K562 (cell line): ENCODE measurements at regions not wholly inside any gene's neighbourhood (a gene's known extent, or its start where the extent isn't known, plus 50 kb on each side); places are given as distances from the start of the nearest gene placed in this dataset.

Experiments used
- AFF4 ChIP-seq: sonication (generic); formaldehyde crosslinking; IDR thresholded peaks from 2 replicates; pipeline ENCODE4 v1.8.0; 2023; ENCODE audit warnings: mild to moderate bottlenecking, missing genetic modification reagents
- CCAR2 ChIP-seq: fragments of 200-400 bp; formaldehyde crosslinking; IDR thresholded peaks from 2 replicates; pipeline ENCODE4 v1.6.1; 2017; ENCODE audit warnings: mild to moderate bottlenecking, low read depth, low read length
- ETV5 ChIP-seq: sonication (generic); formaldehyde crosslinking; IDR thresholded peaks from 2 replicates; pipeline ENCODE4 v1.4.0; 2020; ENCODE audit warnings: low read depth, mild to moderate bottlenecking, missing genetic modification reagents
- HCFC1 ChIP-seq: IDR thresholded peaks from 2 replicates; pipeline ENCODE4 v1.6.1; 2012; ENCODE audit warnings: low read depth, low read length, improper control_type of control experiment
- HDAC8 ChIP-seq: fragments of 450-650 bp; IDR thresholded peaks from 2 replicates; pipeline ENCODE4 v1.6.1; 2016; ENCODE audit warnings: mild to moderate bottlenecking, missing genetic modification characterization, moderate library complexity, missing compliant biosample characterization
- L3MBTL2 ChIP-seq: fragments of 450-650 bp; IDR thresholded peaks from 2 replicates; pipeline ENCODE4 v1.6.1; 2016; ENCODE audit warnings: mild to moderate bottlenecking, moderate library complexity
- MAZ ChIP-seq, 2 experiments: fragments of 450-650 bp in 1 of 2; sonication (generic) in 1 of 2; formaldehyde crosslinking; IDR thresholded peaks in 1 of 2; conservative IDR thresholded peaks in 1 of 2; 2 replicates each; pipeline versions ENCODE4 v1.4.0 to v1.5.0; 2020; ENCODE audit warnings: mild to moderate bottlenecking in 1 of 2, missing genetic modification reagents in 1 of 2
- MYC ChIP-seq, 2 experiments: fragments of 250-450 bp in 1 of 2; sonication (Bioruptor Pico) in 1 of 2; IDR thresholded peaks; 2 replicates each; pipeline versions ENCODE4 v1.5.1 to v1.6.1; 2012 to 2021; ENCODE audit warnings: low read depth in 2 of 2, borderline replicate concordance in 1 of 2, improper control_type of control experiment in 1 of 2, low read length in 1 of 2, mild to moderate bottlenecking in 1 of 2, moderate library complexity in 1 of 2
- NFIC ChIP-seq: fragments of 450-650 bp; IDR thresholded peaks from 2 replicates; pipeline ENCODE4 v1.6.1; 2017; ENCODE audit warnings: mild to moderate bottlenecking, inconsistent platforms
- PHB2 ChIP-seq: fragments of 450-650 bp; IDR thresholded peaks from 2 replicates; pipeline ENCODE4 v1.6.1; 2017; ENCODE audit warnings: low read depth
- SUPT5H ChIP-seq: fragments of 450-650 bp; IDR thresholded peaks from 2 replicates; pipeline ENCODE4 v1.6.1; 2016
- ZBTB40 ChIP-seq, 2 experiments: fragments of 450-650 bp in 1 of 2; sonication (generic) in 1 of 2; formaldehyde crosslinking in 1 of 2; IDR thresholded peaks; 2 replicates each; pipeline versions ENCODE4 v1.7.1 to v1.9.0; 2016 to 2022; ENCODE audit warnings: inconsistent platforms in 1 of 2, mild to moderate bottlenecking in 1 of 2, missing genetic modification reagents in 1 of 2
- ZBTB8A ChIP-seq: fragments of 450-650 bp; IDR thresholded peaks from 2 replicates; pipeline ENCODE4 v1.6.1; 2018; ENCODE audit warnings: mild to moderate bottlenecking, moderate library complexity; ENCODE audit not compliant: partially characterized antibody
- ZNF253 ChIP-seq: fragments of 250-450 bp; sonication (Bioruptor Pico); conservative IDR thresholded peaks from 2 replicates; pipeline ENCODE4 v1.6.1; 2021; ENCODE audit warnings: mild to moderate bottlenecking
- ZNF586 ChIP-seq: fragments of 450-650 bp; formaldehyde crosslinking; conservative IDR thresholded peaks from 2 replicates; pipeline ENCODE4 v1.4.0; 2020; ENCODE audit warnings: mild to moderate bottlenecking, moderate library complexity

GRCh38 chr18:1050012-1050657, 145.5 kb downstream of the ADCYAP1 start (continued):
- TF ChIP-seq ZBTB40 (IDR thresholded peaks at IDR 0.05) (peak; percentile 73), ZBTB40 (CRISPR knock-in tag; IDR thresholded peaks at IDR 0.05) (no peak), MYC (IDR thresholded peaks at IDR 0.05; ENCODE audit: low read depth, low read length) (no peak), MYC (CRISPR knock-in tag; IDR thresholded peaks at IDR 0.05; ENCODE audit: borderline replicate concordance, low read depth) (no peak), ZNF586 (CRISPR knock-in tag) (no peak), MAZ (CRISPR knock-in tag; conservative IDR thresholded peaks at IDR 0.05 in 1 of 2, IDR thresholded peaks at IDR 0.05 in 1 of 2) (no peak), HCFC1 (no peak), CCAR2 (no peak), L3MBTL2 (no peak), ZNF253 (CRISPR knock-in tag) (no peak), ZBTB8A (no peak), PHB2 (no peak), NFIC (no peak; the same call in 1 of the 2 replicates), ETV5 (CRISPR knock-in tag) (no peak), SUPT5H (no peak), AFF4 (no peak), HDAC8 (tag) (no peak)
